GM12875 (cell line): ENCODE measurements at regions not wholly inside any gene's neighbourhood (a gene's known extent, or its start where the extent isn't known, plus 50 kb on each side); places are given as distances from the start of the nearest gene placed in this dataset.

Experiments used
- H3K4me3 ChIP-seq: one replicate; pipeline ENCODE4 v1.5.1; 2011; ENCODE audit warnings: low read depth, low read length, control low read depth
- CTCF ChIP-seq: IDR thresholded peaks from 2 replicates; pipeline ENCODE4 v1.5.1; 2011; ENCODE audit warnings: low read depth, mild to moderate bottlenecking, control low read depth, inconsistent platforms, low read length, moderate library complexity, borderline replicate concordance; ENCODE audit not compliant: insufficient read depth

- TF ChIP-seq CTCF = no peak
Observed at GRCh38 chr16:9231039-9231438, 139.6 kb downstream of the HAPSTR1 start.

GRCh38 chr16:9232102-9232770 lies 140.8 kb downstream of the HAPSTR1 start:
- H3K4me3 ChIP-seq = no peak overlapping the region
- TF ChIP-seq CTCF = no peak

More at GRCh38 chr16:9231039-9231438, 139.6 kb downstream of the HAPSTR1 start:
- no peak overlapping the region for H3K4me3 ChIP-seq

- no peak overlapping the region for H3K4me3 ChIP-seq
- no peak for TF ChIP-seq CTCF
Observed at GRCh38 chr16:9235867-9236266, 144.4 kb downstream of the HAPSTR1 start.

- TF ChIP-seq CTCF = no peak
- no peak overlapping the region for H3K4me3 ChIP-seq
Observed at GRCh38 chr16:9236319-9236718, 144.9 kb downstream of the HAPSTR1 start.

GRCh38 chr16:9238346-9238745 lies 146.9 kb downstream of the HAPSTR1 start:
- TF ChIP-seq CTCF = no peak
- no peak overlapping the region for H3K4me3 ChIP-seq

GRCh38 chr16:9241177-9241576 lies 149.7 kb downstream of the HAPSTR1 start:
- TF ChIP-seq CTCF = no peak
- H3K4me3 ChIP-seq = no peak overlapping the region

- H3K4me3 ChIP-seq = no peak overlapping the region
- TF ChIP-seq CTCF = no peak
Observed at GRCh38 chr16:9248162-9248561, 156.7 kb downstream of the HAPSTR1 start.
